ENCODE measurements at regions not wholly inside any gene's neighbourhood (a gene's known extent, or its start where the extent isn't known, plus 50 kb on each side); places are given as distances from the start of the nearest gene placed in this dataset.

DNA sequence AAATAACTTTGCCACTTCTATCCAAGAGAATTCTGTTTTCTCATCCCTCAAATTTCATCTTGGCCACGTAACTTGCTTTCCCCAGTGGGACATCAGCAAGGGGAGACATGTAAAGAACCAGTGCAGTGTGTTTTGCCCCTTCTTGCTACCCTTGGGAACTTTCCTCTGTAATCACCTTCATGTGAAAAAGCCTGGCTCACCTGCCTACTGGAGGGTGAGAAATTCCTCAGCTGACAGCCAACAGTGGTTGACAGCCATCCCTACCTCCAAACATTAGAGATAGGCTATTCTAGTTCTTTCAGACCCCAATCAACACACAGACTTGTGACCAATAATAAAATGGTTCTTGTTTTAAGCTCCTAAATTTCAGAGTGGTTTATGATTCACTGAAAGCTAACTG is 333.9 kb upstream of the TBC1D5 start:
- Histone ChIP-seq H3K27me3 (ENCODE audit: control insufficient read depth, extremely low read depth, insufficient read depth, low read length) (no peaks in the 10 kb centered on the region), H3K4me1 (ENCODE audit: control insufficient read depth, extremely low read depth, insufficient read depth, low read length) (peaks cover 17% of the 10 kb centered on the region), H4K20me1 (ENCODE audit: control insufficient read depth, extremely low read depth, insufficient read depth, low read length) (no peaks in the 10 kb centered on the region), H3K4me3 (ENCODE audit: control insufficient read depth in 2 of 3, extremely low read depth in 1 of 3, insufficient read depth in 2 of 3, low read depth in 1 of 3, low read length in 3 of 3) (no peak overlapping the region), H3K9ac (ENCODE audit: control insufficient read depth, extremely low read depth, insufficient read depth, low read length) (no peak overlapping the region), H3K27ac (ENCODE audit: control insufficient read depth, insufficient read depth, low read length) (no peak overlapping the region), H2AFZ (ENCODE audit: control insufficient read depth, low read length) (no peak overlapping the region), H3K36me3 (ENCODE audit: control insufficient read depth in 2 of 2, extremely low read depth in 1 of 2, insufficient read depth in 2 of 2, low read length in 2 of 2) (no peaks in the 10 kb centered on the region), H3K9me3 (ENCODE audit: control insufficient read depth, low read depth, low read length) (no peaks in the 10 kb centered on the region), H3K9me1 (ENCODE audit: control insufficient read depth, extremely low read depth, insufficient read depth, low read length) (no peaks in the 10 kb centered on the region), H3K79me2 (ENCODE audit: control insufficient read depth, insufficient read depth, low read length) (no peaks in the 10 kb centered on the region), H3K4me2 (ENCODE audit: control insufficient read depth, extremely low read depth, insufficient read depth, low read depth, low read length) (no peak overlapping the region)
- DNase-seq (ENCODE audit: low read depth, low spot score): no peak
- no peak for FAIRE-seq
- TF ChIP-seq CTCF (optimal IDR thresholded peaks at IDR 0.05 in 1 of 3, IDR thresholded peaks at IDR 0.05 in 1 of 3, conservative IDR thresholded peaks at IDR 0.05 in 1 of 3; ENCODE audit: extremely low read depth in 1 of 3, insufficient read depth in 2 of 3, low read length in 3 of 3) (no peak), EZH2 (IDR thresholded peaks at IDR 0.05; ENCODE audit: low read length) (no peak)
- dilution Hi-C loops (cut with MboI; ENCODE audit: extremely low pct_ligation_motif_present, low sequenced_read_pairs): no loop called here

DNA sequence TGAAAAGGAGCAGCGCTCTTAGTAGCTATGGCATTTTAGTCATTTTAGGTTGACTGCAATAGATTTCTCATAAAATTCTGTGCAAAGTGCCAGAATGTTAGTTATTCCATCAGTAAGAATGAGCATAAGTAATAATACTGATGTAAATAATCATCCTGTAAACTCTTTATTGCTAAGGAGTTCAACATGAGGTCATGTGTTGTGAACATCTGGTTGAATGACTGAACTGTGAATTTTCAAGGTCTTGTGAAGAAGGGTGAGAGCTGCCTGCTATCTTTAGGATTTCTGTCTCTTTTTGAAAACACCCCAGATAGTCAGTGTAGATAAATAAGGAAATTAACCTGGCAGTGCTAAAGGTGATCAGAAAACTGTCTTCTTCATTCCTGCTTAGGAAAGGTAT is 333.4 kb upstream of the TBC1D5 start:
- dilution Hi-C loops (cut with MboI; ENCODE audit: extremely low pct_ligation_motif_present, low sequenced_read_pairs): no loop called here
- H3K4me3 ChIP-seq (ENCODE audit: control insufficient read depth in 2 of 3, extremely low read depth in 1 of 3, insufficient read depth in 2 of 3, low read depth in 1 of 3, low read length in 3 of 3): no peak overlapping the region
- no peak overlapping the region for H3K27ac ChIP-seq (ENCODE audit: control insufficient read depth, insufficient read depth, low read length)
- no peaks in the 10 kb centered on the region for H3K27me3 ChIP-seq (ENCODE audit: control insufficient read depth, extremely low read depth, insufficient read depth, low read length)
- H2AFZ ChIP-seq (ENCODE audit: control insufficient read depth, low read length): no peak overlapping the region
- H3K79me2 ChIP-seq (ENCODE audit: control insufficient read depth, insufficient read depth, low read length): no peaks in the 10 kb centered on the region
- no peaks in the 10 kb centered on the region for H4K20me1 ChIP-seq (ENCODE audit: control insufficient read depth, extremely low read depth, insufficient read depth, low read length)
- H3K36me3 ChIP-seq (ENCODE audit: control insufficient read depth in 2 of 2, extremely low read depth in 1 of 2, insufficient read depth in 2 of 2, low read length in 2 of 2): no peaks in the 10 kb centered on the region
- no peak overlapping the region for H3K4me2 ChIP-seq (ENCODE audit: control insufficient read depth, extremely low read depth, insufficient read depth, low read depth, low read length)
- no peaks in the 10 kb centered on the region for H3K9me1 ChIP-seq (ENCODE audit: control insufficient read depth, extremely low read depth, insufficient read depth, low read length)
- no peak for FAIRE-seq
- peaks cover 17% of the 10 kb centered on the region for H3K4me1 ChIP-seq (ENCODE audit: control insufficient read depth, extremely low read depth, insufficient read depth, low read length)
- TF ChIP-seq EZH2 (IDR thresholded peaks at IDR 0.05; ENCODE audit: low read length): no peak
- TF ChIP-seq CTCF (optimal IDR thresholded peaks at IDR 0.05 in 1 of 3, IDR thresholded peaks at IDR 0.05 in 1 of 3, conservative IDR thresholded peaks at IDR 0.05 in 1 of 3; ENCODE audit: extremely low read depth in 1 of 3, insufficient read depth in 2 of 3, low read length in 3 of 3): no peak
- H3K9ac ChIP-seq (ENCODE audit: control insufficient read depth, extremely low read depth, insufficient read depth, low read length): no peak overlapping the region
- no peaks in the 10 kb centered on the region for H3K9me3 ChIP-seq (ENCODE audit: control insufficient read depth, low read depth, low read length)
- no peak for DNase-seq (ENCODE audit: low read depth, low spot score)
